HuH-7.5 (cell line): ENCODE measurements at regions not wholly inside any gene's neighbourhood (a gene's known extent, or its start where the extent isn't known, plus 50 kb on each side); places are given as distances from the start of the nearest gene placed in this dataset.

ENCODE experiments used
- DNase-seq: peaks from one replicate; pipeline ENCODE4 v3.0.0; 2011; ENCODE audit warnings: low spot score

DNA sequence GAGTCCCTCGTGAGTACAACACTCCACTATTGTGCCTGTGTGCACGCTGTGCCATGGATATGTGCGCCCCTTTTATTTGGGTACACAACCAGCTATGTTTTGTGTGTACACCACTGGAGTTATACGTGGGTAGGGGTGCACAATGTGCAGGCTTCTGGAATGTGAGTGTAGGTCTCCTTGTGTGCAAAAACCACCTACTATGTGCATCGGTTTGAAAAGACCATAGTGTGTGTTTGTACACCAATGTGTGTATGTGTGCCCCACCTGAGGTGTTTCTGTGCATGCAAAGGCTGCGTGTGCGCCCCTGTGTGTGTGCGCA is 86.4 kb upstream of the ALDH1L1 start:
- no peak for DNase-seq

GRCh38 chr3:126266291-126266840 is 86.0 kb upstream of the ALDH1L1 start:
- no peak for DNase-seq

DNA sequence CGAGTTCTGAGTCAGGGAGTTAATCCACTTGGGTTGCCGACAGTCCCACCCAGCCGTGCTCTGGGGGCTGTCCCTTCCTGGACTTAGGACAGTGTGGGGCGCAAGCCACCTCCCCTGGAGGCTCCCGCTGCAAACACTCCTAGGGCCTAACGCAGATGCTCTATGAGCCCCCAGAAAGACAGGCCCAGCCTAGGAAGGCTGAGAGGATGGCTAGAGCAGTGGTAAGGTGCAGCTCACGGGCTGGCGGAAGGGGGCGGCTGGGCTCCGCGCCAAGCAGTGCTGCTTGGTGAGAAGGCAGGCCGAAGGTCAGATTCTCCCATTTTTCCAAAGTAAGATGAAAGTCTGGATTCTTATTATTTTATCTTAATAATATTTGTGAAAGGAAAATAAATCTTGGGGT is 84.6 kb upstream of the ALDH1L1 start:
- no peak for DNase-seq

DNA sequence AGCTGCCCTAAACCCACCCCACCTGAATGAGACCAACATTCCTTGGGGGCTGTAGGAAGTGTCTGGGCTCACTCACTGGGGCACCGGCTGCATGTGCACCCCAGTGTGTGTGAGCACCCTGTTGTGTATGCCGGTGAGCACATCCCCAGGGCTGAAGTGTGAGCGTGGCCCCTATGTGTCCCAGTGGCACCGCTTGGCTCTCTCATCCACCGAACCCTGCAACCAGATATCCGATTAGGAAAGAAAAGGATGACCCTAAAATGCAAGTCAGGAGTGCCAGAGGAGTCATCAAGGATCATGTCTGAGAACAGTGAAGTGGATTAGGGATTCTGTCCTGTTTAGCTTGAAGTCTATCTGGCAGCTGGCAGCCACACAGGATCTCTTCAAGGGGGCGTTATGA is 84.0 kb upstream of the ALDH1L1 start:
- DNase-seq = no peak

GRCh38 chr3:126263971-126264370 is 83.6 kb upstream of the ALDH1L1 start:
- no peak for DNase-seq

DNA sequence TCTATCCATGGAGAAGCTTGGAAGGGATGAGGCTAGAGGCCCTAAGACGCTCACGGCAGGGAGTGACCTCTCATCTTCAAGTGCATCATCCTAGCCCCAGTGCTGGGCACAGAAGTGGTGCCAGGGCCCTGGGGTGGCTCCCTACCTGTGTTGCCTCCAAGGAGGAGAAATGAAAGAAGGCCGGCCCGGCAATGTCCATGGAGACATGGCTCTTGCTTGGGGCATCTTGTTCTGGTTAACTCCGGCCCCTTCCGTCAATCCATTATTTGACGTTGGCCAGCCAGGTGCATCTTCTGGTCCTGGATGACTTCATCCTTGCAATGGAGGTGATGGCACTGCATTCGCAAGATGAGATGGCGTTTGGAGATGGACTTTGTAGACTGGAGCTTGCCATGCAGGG is 83.2 kb upstream of the ALDH1L1 start:
- DNase-seq = no peak

DNA sequence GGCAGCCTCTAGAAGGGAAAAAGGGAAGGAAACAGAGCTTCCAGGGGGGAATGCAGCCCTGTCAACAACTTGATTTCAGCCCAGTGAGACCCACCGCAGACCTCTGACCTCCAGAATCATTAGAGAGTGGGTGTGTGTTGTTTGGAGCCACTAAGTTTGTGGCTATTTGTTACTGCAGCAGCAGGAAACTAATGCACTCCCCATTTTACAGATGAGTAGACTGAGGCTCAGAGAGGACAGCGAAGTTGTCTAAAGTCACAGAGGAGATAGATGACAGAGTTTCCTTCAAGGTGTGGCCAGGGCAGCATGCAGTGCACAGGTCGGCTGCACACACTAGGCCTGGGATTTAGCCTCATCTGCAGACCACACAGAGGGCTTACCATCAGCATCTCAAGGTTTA is 81.8 kb upstream of the ALDH1L1 start:
- DNase-seq = no peak

DNA sequence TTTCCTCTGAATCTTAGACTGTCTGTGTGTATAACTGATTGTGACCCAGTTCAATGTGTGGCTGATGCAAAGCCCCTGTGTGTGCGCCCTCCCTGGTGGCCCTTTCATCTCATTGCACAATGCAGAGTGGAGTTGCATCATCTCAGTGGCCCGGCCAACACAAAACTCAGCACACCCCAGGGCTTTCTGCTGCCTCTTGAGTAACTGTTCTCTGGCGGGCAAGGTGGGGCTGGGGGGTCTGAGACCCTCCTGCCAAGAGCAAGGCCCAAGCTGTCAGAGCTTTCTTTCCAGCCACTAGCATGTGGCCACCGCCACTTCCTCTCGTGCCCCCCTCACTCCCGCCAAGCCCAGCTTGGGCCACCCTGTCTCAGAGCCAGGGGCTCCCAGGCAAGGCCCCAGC is 80.7 kb upstream of the ALDH1L1 start:
- DNase-seq = no peak

- peak; percentile 52 for DNase-seq
These were observed 79.3 kb upstream of the ALDH1L1 start for GRCh38 chr3:126259411-126260391.

GRCh38 chr3:126258670-126259069 is 78.3 kb upstream of the ALDH1L1 start:
- DNase-seq = no peak

DNA sequence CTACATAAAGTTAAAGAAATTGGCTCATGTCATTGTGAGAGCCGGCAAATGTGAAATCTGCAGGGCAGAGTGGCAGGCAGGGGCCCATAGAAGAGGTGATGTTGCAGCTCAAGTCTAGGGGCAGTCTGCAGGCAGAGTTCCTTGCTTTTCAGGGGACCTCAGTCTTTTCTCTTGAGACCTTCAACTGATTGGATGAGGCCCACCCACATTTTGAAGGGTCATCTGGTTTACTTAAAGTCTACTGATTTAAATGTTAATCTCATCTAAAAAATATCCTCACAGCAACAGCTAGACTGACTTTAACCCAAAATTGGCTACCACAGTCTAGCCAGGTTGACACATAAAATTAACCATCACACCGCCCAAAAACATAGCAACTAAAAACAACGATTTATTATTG is 77.6 kb upstream of the ALDH1L1 start:
- DNase-seq = no peak

DNA sequence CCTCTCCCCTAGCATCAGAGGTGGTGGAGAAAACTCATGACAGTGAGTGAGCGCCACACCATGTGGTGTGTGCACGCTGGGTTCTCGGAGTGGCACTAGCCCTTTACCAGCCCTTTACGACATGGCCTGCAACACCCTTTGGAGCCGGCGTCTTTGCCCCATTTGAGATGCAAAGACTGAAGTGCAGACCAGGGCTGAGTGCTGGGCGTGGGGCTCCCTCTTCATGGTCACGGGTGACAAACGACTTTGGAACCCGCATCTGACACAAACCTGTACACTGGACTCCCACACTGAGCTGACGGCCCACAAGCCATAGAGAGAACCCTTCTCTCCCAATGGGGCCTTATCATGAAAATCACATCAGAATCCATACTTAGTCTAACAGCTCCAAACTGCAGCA is 76.8 kb upstream of the ALDH1L1 start:
- DNase-seq = no peak

GRCh38 chr3:126256251-126256650 is 75.9 kb upstream of the ALDH1L1 start:
- DNase-seq = no peak

GRCh38 chr3:126253072-126253471 is 72.7 kb upstream of the ALDH1L1 start:
- no peak for DNase-seq

- DNase-seq = no peak
These were observed 72.0 kb upstream of the ALDH1L1 start for GRCh38 chr3:126252373-126252772.

- DNase-seq = peak; percentile 49
These were observed 65.7 kb upstream of the ALDH1L1 start for GRCh38 chr3:126245811-126246727.
